IMR-90 (cell line): ENCODE measurements at regions not wholly inside any gene's neighbourhood (a gene's known extent, or its start where the extent isn't known, plus 50 kb on each side); places are given as distances from the start of the nearest gene placed in this dataset.

Source experiments
- ATAC-seq: fragments of 200-7000 bp; cut with Tn5 transposase; 2 replicates; pipeline ENCODE4 v1.9.1; 2020; ENCODE audit warnings: low read depth, mild to moderate bottlenecking, moderate library complexity
- BruUV-seq: library from RNA; stranded (reverse); fragments of 400-500 nt; replicated peaks from 2 replicates; lab custom pipeline; 2021; lab: Mats Ljungman, UMichigan
- CTCF ChIA-PET: fragments of 300-600 bp; formaldehyde crosslinking; extraction: SDS; loops from one replicate; lab custom pipeline; 2021; ENCODE audit warnings: antibody characterized with exemption; lab: Yijun Ruan, JAX
- POLR2A ChIA-PET: fragments of 300-600 bp; sonication (Branson Sonifier 250); formaldehyde crosslinking; loops from one replicate; lab custom pipeline; 2022; ENCODE audit warnings: antibody characterized with exemption; ENCODE audit not compliant: unreplicated experiment; lab: Charles Lee
- DNase-seq: peaks from one replicate; pipeline ENCODE4 v3.0.0; 2013
- H2AFZ ChIP-seq: replicated peaks from 2 replicates; pipeline ENCODE3; 2013; ENCODE audit warnings: low read length, mild to moderate bottlenecking; ENCODE audit not compliant: poor library complexity
- H2AK5ac ChIP-seq: 2 replicates; pipeline ENCODE4 v1.6.1; 2013; ENCODE audit warnings: low read depth, low read length, inconsistent platforms
- H2AK9ac ChIP-seq: replicated peaks from 2 replicates; pipeline ENCODE3; 2013; ENCODE audit warnings: mild to moderate bottlenecking, low read depth, low read length, moderate library complexity; ENCODE audit not compliant: poor library complexity
- H2BK120ac ChIP-seq: 2 replicates; pipeline ENCODE4 v1.6.1; 2013; ENCODE audit warnings: low read depth, low read length, inconsistent platforms
- H2BK15ac ChIP-seq: 3 replicates; pipeline ENCODE4 v1.6.1; 2013; ENCODE audit warnings: low read depth, low read length, inconsistent platforms
- H2BK20ac ChIP-seq: 2 replicates; pipeline ENCODE4 v1.6.1; 2013; ENCODE audit warnings: low read depth, mild to moderate bottlenecking, inconsistent platforms, low read length, moderate library complexity
- H2BK5ac ChIP-seq: 2 replicates; pipeline ENCODE4 v1.6.1; 2013; ENCODE audit warnings: mild to moderate bottlenecking, low read depth, low read length, inconsistent platforms; ENCODE audit not compliant: poor library complexity, severe bottlenecking
- H3K14ac ChIP-seq: replicated peaks from 2 replicates; pipeline ENCODE4 v1.6.1; 2013; ENCODE audit warnings: low read depth, low read length, inconsistent platforms
- H3K18ac ChIP-seq: 2 replicates; pipeline ENCODE4 v1.6.1; 2013; ENCODE audit warnings: low read depth, low read length, control low read depth
- H3K23ac ChIP-seq: 2 replicates; pipeline ENCODE4 v1.6.1; 2013; ENCODE audit warnings: low read depth, low read length, inconsistent platforms
- H3K27ac ChIP-seq: 2 replicates; pipeline ENCODE4 v1.5.1; 2013; ENCODE audit warnings: mild to moderate bottlenecking, control low read depth, low read length; ENCODE audit not compliant: insufficient read depth
- H3K27me3 ChIP-seq: 2 replicates; pipeline ENCODE4 v1.6.1; 2013; ENCODE audit warnings: low read length; ENCODE audit not compliant: control insufficient read depth, insufficient read depth
- H3K36me3 ChIP-seq: 2 replicates; pipeline ENCODE4 v1.6.1; 2013; ENCODE audit warnings: low read length, mixed read lengths; ENCODE audit not compliant: control insufficient read depth, insufficient read depth
- H3K4ac ChIP-seq: 2 replicates; pipeline ENCODE4 v1.6.1; 2013; ENCODE audit warnings: low read depth, low read length, inconsistent platforms
- H3K4me1 ChIP-seq: 2 replicates; pipeline ENCODE4 v1.6.1; 2013; ENCODE audit warnings: low read length, mixed read lengths; ENCODE audit not compliant: control insufficient read depth, insufficient read depth
- H3K4me2 ChIP-seq: 2 replicates; pipeline ENCODE4 v1.6.1; 2013; ENCODE audit warnings: low read depth, mild to moderate bottlenecking, control low read depth, low read length, moderate library complexity
- H3K4me3 ChIP-seq: 2 replicates; pipeline ENCODE4 v1.5.1; 2013; ENCODE audit warnings: low read depth, mild to moderate bottlenecking, control low read depth, low read length, moderate library complexity; ENCODE audit not compliant: insufficient read depth
- H3K56ac ChIP-seq: 2 replicates; pipeline ENCODE4 v1.6.1; 2013; ENCODE audit warnings: low read length, inconsistent platforms; ENCODE audit not compliant: insufficient read depth; ENCODE audit errors: extremely low read depth
- H3K79me1 ChIP-seq, 2 experiments: 2 replicates each; pipeline ENCODE4 v1.6.1; 2013; ENCODE audit warnings: low read length in 2 of 2, inconsistent platforms in 1 of 2, low read depth in 1 of 2
- H3K9ac ChIP-seq: 2 replicates; pipeline ENCODE4 v1.6.1; 2013; ENCODE audit warnings: low read depth, low read length, control low read depth
- H3K9me1 ChIP-seq: 2 replicates; pipeline ENCODE4 v1.6.1; 2013; ENCODE audit warnings: low read length, inconsistent platforms; ENCODE audit not compliant: insufficient read depth
- H3K9me3 ChIP-seq: 2 replicates; pipeline ENCODE4 v1.6.1; 2013; ENCODE audit warnings: low read length; ENCODE audit not compliant: control insufficient read depth, insufficient read depth
- H4K20me1 ChIP-seq: 2 replicates; pipeline ENCODE4 v1.6.1; 2013; ENCODE audit warnings: low read length, inconsistent platforms; ENCODE audit not compliant: insufficient read depth
- H4K5ac ChIP-seq: 2 replicates; pipeline ENCODE4 v1.6.1; 2013; ENCODE audit warnings: mild to moderate bottlenecking, low read depth, low read length, control low read depth
- H4K8ac ChIP-seq, 2 experiments: 2 replicates each; pipeline ENCODE4 v1.6.1; 2013; ENCODE audit warnings: low read depth in 2 of 2, low read length in 2 of 2, control low read depth in 1 of 2, inconsistent platforms in 1 of 2
- H4K91ac ChIP-seq: 2 replicates; pipeline ENCODE4 v1.6.1; 2013; ENCODE audit warnings: low read depth, low read length, inconsistent platforms; ENCODE audit not compliant: insufficient read depth
- BHLHE40 ChIP-seq: fragments of 150-350 bp; IDR thresholded peaks from 2 replicates; pipeline ENCODE4 v1.6.1; 2016; ENCODE audit warnings: mild to moderate bottlenecking, low read depth, low read length
- POLR2A ChIP-seq: IDR thresholded peaks from 2 replicates; pipeline ENCODE4 v1.6.1; 2012; ENCODE audit warnings: mild to moderate bottlenecking, low read depth, low read length
- WGBS, 2 experiments: methylation state at CpG; one replicate each; pipeline versions ENCODE4 v1.1.5 to v1.1.7; 2013; ENCODE audit warnings: missing lambda C conversion rate in 2 of 2; ENCODE audit not compliant: insufficient read length in 1 of 2; ENCODE audit errors: extremely low coverage in 2 of 2; 5-methylcytosine and 5-hydroxymethylcytosine counted together
- dilution Hi-C: fragments of 300-500 bp; cut with HindIII; formaldehyde crosslinking; loops from one replicate; pipeline ENCODE4 v1.14.3; 2018; ENCODE audit warnings: low sequenced_read_pairs; ENCODE audit not compliant: unreplicated experiment
- in situ Hi-C: fragments of 300-500 bp; cut with MboI; formaldehyde crosslinking; loops from 3 replicates; pipeline ENCODE4 v1.14.3; 2019; ENCODE audit warnings: low sequenced_read_pairs, inconsistent platforms, mixed read lengths
- intact Hi-C: fragments of 100-400 bp; cut with micrococcal nuclease; formaldehyde crosslinking; loops from 2 replicates; pipeline ENCODE4 v1.10.0; 2022

DNA sequence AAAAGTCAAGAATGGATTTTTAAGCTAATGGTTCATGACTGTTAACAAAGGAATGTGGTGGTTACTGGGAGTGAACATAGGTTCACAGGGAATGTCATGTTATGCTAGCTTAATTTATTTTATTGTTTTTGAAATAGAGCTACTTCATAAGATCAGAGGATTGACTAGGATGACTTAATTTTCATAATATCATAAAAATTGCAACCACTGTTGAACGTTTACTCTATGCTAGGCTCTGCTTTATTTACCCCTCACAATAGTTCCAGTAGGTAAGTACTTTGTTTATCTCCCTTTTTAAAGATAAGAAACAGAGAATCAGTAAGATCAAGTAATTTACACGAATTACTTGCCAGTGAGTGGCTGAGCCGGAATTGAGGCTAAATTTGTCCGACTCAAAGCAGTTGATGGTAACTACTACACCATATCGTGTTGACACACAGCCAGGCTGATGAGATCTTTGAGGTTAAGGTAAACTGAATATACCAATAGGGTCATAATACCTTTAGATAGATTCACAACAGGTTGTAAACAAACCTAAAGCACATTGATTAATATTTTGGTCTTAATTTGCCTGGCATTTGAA lies 194.6 kb upstream of the CITED2 start:
- H3K18ac ChIP-seq = peak overlapping the region; percentile 96
- ChIA-PET CTCF (no interaction called here), POLR2A (interaction anchor here (0.9 kb wide), 1 partner anchor 195 kb away, joined by 4 read pairs; the partner anchor contains the start of gene CITED2)
- peak overlapping the region; percentile 59 for H4K91ac ChIP-seq
- no peak overlapping the region for H2AK9ac ChIP-seq
- H2AK5ac ChIP-seq = peak overlapping the region; percentile 97
- dilution Hi-C loops (no loop called here), intact Hi-C loops (no loop called here), in situ Hi-C loops (no loop called here)
- 0 out of 2 replicates have a peak overlapping the region, but pooled peaks have one; percentile 54 for H3K56ac ChIP-seq
- peak overlapping the region; percentile 98 for H2BK20ac ChIP-seq
- DNase-seq (peak; percentile 88), ATAC-seq (peak; percentile 84)
- no TSS peak for BruUV-seq
- WGBS, 2 experiments = no CpG with 5 or more reads among the region's 5 CpGs
- peak overlapping the region; percentile 97 for H2BK120ac ChIP-seq
- no peaks in the 10 kb centered on the region for H4K20me1 ChIP-seq
- H3K79me1 ChIP-seq = 0 out of 4 replicates have a peak, but pooled peaks cover 0 to 4% of the 10 kb centered on the region in 2 experiments
- peak overlapping the region; percentile 95 for H2BK5ac ChIP-seq
- H3K36me3 ChIP-seq = no peaks in the 10 kb centered on the region
- H3K23ac ChIP-seq = peak overlapping the region; percentile 77; the same call in 1 of the 2 replicates
- H3K4me1 ChIP-seq = peaks cover 9% of the 10 kb centered on the region
- H3K9me3 ChIP-seq = no peaks in the 10 kb centered on the region
- H3K4me3 ChIP-seq = no peak overlapping the region
- H3K27me3 ChIP-seq = no peaks in the 10 kb centered on the region
- H2AFZ ChIP-seq = no peak overlapping the region
- peak overlapping the region; percentile 90 for H3K27ac ChIP-seq
- H4K8ac ChIP-seq = peak overlapping the region in 1 of 2 experiments; percentile 83; a peak in 2 of 4 replicates
- peak overlapping the region; percentile 94 for H3K4ac ChIP-seq
- H2BK15ac ChIP-seq = peak overlapping the region; percentile 51; the same call in 2 of the 3 replicates
- no peak for TF ChIP-seq BHLHE40
- TF ChIP-seq POLR2A = no peak
- H3K4me2 ChIP-seq = peak overlapping the region; percentile 37; the same call in 1 of the 2 replicates
- H3K9me1 ChIP-seq = peaks cover 11% of the 10 kb centered on the region; the same call in 1 of the 2 replicates
- H4K5ac ChIP-seq = peak overlapping the region; percentile 90; the same call in 1 of the 2 replicates
- peak overlapping the region; percentile 95 for H3K14ac ChIP-seq
- 0 out of 2 replicates have a peak overlapping the region, but pooled peaks have one; percentile 22 for H3K9ac ChIP-seq
